ENCODE measurements at regions not wholly inside any gene's neighbourhood (a gene's known extent, or its start where the extent isn't known, plus 50 kb on each side); places are given as distances from the start of the nearest gene placed in this dataset.

DNA sequence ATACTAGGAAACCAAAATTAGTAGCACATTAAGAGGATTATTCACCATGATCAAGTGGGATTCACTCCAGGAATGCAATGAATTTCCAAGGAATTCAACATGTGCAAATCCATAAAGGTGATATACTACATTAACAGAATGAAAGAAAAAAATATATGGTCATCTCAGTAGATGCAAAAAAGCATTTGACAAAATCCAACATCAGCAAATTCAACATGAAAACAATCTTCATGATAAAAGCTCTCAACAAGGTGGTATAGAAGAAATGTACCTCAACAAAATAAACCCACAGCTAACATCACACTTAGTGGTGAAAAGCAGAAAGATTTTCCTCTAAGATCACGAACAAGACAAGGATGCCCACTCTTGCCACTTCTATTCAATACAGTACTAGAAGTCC, 74.4 kb upstream of the PDE10A start:
- TF ChIP-seq, protein P1, sequence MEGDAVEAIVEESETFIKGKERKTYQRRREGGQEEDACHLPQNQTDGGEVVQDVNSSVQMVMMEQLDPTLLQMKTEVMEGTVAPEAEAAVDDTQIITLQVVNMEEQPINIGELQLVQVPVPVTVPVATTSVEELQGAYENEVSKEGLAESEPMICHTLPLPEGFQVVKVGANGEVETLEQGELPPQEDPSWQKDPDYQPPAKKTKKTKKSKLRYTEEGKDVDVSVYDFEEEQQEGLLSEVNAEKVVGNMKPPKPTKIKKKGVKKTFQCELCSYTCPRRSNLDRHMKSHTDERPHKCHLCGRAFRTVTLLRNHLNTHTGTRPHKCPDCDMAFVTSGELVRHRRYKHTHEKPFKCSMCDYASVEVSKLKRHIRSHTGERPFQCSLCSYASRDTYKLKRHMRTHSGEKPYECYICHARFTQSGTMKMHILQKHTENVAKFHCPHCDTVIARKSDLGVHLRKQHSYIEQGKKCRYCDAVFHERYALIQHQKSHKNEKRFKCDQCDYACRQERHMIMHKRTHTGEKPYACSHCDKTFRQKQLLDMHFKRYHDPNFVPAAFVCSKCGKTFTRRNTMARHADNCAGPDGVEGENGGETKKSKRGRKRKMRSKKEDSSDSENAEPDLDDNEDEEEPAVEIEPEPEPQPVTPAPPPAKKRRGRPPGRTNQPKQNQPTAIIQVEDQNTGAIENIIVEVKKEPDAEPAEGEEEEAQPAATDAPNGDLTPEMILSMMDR (conservative IDR thresholded peaks at IDR 0.05; ENCODE audit: low read length), result no peak
- no peak for TF ChIP-seq EZH2phosphoT487 (IDR thresholded peaks at IDR 0.05; ENCODE audit: borderline replicate concordance)
